D721Med (cell line): ENCODE measurements at regions not wholly inside any gene's neighbourhood (a gene's known extent, or its start where the extent isn't known, plus 50 kb on each side); places are given as distances from the start of the nearest gene placed in this dataset.

Experiments
- DNase-seq: peaks from one replicate; pipeline ENCODE4 v3.0.0; 2011; ENCODE audit warnings: low spot score; ENCODE audit not compliant: insufficient read length
- FAIRE-seq: peaks from 2 replicates; lab custom pipeline; 2011; peaks lifted over from hg19 to GRCh38; lab: Jason Lieb, UNC
- TF ChIP-seq, protein P1 (sequence below): IDR thresholded peaks from 2 replicates; pipeline ENCODE4 v1.5.1; 2012; ENCODE audit warnings: mild to moderate bottlenecking, control low read depth; ENCODE audit not compliant: insufficient read depth; ENCODE audit errors: missing control alignments

DNA sequence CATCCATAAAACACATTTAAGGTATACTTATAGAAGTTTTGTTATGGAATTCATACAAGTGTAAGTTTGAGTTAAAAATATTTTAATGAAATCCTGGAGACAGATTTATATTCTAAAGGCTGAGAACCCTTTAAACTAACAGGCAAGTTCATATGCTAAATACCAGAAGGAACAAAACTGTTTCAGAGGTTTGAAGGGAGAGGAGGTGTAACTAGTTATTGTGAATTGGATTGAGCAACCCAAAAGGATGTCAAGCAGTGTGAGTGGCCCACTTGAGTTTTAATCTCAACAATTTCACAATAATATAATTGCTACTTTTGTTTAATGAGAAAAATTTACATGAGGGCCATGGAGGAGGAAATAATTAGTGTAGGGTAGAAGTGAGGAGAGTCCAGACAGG is 348.5 kb upstream of the ACTBL2 start:
- TF ChIP-seq, protein P1, sequence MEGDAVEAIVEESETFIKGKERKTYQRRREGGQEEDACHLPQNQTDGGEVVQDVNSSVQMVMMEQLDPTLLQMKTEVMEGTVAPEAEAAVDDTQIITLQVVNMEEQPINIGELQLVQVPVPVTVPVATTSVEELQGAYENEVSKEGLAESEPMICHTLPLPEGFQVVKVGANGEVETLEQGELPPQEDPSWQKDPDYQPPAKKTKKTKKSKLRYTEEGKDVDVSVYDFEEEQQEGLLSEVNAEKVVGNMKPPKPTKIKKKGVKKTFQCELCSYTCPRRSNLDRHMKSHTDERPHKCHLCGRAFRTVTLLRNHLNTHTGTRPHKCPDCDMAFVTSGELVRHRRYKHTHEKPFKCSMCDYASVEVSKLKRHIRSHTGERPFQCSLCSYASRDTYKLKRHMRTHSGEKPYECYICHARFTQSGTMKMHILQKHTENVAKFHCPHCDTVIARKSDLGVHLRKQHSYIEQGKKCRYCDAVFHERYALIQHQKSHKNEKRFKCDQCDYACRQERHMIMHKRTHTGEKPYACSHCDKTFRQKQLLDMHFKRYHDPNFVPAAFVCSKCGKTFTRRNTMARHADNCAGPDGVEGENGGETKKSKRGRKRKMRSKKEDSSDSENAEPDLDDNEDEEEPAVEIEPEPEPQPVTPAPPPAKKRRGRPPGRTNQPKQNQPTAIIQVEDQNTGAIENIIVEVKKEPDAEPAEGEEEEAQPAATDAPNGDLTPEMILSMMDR = no peak
- DNase-seq = no peak
- FAIRE-seq = no peak

DNA sequence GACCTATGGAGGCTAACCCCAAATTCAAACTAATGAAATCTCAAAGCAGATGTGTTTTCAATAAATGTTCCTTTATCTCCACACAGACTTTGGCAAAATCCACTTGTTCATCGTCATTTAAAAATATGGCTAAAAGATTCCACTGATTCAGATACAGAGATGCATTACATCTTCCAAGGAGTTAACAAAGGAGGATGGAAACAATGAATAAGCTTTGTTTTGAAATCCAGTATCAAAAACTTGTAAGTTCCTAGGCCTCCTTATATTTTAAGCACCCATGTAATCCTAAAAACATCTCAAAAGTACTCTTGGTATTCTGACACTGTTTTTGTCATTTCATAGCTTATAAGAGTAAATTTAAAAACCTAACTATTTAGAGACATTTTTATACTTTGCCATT is 345.6 kb upstream of the ACTBL2 start:
- DNase-seq (no peak), FAIRE-seq (peak; percentile 63)
- TF ChIP-seq, protein P1 = no peak

DNA sequence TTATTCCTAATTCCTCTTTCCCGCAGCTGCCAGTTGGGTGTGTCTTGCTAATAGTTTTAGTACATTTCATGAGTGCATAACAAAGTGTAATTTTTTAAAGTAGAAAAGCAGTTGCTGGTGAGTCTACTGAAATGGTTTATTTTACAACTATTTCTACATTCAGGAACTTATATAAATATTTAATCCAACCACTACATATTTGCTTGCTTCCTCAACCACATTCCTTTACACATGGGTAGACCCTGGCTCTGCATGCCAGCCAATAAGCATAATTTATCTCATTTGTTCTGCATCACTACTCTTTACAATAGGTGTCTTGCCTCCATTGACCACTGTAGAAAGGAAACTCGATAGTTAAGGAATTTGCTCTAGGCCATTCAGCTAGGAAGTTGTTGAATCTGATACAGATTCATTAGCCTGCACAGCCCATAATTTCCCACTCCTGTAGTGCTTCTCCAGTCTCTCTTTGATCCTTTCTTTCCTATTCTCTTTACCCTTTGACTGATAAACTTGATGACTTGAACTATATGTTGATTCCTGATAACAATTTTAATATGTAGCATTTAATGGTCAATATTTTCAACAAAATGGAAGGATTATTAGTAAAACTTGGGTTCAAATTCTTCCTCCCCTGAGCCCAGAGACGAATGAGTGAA is 342.5 kb upstream of the ACTBL2 start:
- no peak for DNase-seq
- TF ChIP-seq, protein P1 = no peak
- FAIRE-seq = no peak

DNA sequence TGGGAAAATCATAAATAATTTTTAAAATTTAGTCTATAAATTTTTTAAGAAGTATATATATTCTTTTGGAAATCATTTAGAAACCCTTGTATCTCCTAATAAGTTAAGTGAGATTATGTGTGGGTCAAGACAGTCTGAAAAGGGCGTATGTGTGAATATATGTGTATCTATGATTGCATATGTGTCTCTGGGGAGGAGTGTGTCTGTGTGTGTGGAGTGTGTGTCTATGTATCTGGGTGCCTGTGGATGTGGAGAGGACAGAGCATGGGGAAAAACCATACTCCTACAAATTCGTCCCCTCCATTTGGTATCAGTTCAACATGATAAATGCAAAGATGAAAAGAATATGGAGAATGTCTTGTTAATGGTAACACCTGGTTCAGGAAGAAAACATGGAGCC is 342.0 kb upstream of the ACTBL2 start:
- TF ChIP-seq, protein P1 = no peak
- DNase-seq = no peak
- no peak for FAIRE-seq

DNA sequence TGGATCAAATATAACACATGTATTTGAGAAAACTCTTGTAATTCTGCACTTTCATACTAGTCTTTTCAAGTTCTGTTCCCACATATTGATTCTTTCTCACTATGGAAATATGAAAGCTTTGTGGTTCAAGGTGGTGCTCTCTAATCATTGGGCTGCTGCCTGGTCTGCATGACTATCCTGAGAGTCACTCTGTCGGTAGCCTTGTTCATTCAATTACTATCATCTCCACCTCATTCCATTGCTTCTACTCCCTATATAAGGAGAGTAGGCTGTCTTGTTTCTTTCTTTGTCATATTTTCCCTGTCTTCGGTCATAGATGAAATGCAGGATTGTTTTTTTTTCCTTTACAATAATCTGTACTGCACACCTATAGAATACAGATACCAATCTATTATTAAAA is 341.4 kb upstream of the ACTBL2 start:
- FAIRE-seq (no peak), DNase-seq (no peak)
- TF ChIP-seq, protein P1 = no peak

DNA sequence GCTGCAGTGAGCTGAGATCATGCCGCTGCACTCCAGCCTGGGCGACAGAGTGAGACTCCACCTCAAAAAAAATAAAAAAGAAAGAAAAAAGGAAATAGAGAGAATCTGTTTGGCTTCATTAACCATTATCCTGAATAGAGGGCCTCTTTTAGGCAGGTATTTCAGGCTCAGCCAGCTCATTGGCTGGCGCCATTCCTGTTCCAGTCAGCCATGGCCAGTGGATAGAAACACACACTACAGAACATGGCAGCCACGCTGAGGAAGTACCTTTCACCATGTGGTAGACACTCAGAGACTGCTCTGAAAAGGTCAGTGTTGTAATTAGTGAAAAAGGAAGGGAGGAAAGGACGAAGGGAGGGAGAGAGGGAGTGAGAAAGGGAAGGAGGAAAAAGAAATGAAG is 340.0 kb upstream of the ACTBL2 start:
- no peak for DNase-seq
- TF ChIP-seq, protein P1 = no peak
- no peak for FAIRE-seq

DNA sequence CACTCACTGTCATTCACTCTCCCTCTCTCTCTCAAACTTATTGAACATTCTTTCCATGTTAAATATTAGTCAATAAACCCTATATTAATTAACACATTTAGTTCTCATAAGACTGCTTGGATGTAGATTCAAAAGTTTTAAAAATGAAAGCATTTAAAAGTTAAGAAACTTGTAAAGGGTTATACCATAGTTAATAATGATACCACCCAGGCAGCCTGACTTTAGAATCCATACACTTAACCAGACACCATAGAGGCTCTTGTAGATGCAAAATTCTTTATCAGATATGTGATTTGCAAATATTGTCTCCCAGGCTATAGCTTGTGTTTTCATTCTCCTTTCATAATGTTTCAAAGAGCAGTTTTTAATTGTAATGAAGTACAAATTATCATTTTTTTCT is 335.8 kb upstream of the ACTBL2 start:
- no peak for DNase-seq
- no peak for FAIRE-seq
- TF ChIP-seq, protein P1 = no peak
